ENCODE measurements at regions not wholly inside any gene's neighbourhood (a gene's known extent, or its start where the extent isn't known, plus 50 kb on each side); places are given as distances from the start of the nearest gene placed in this dataset.

DNA sequence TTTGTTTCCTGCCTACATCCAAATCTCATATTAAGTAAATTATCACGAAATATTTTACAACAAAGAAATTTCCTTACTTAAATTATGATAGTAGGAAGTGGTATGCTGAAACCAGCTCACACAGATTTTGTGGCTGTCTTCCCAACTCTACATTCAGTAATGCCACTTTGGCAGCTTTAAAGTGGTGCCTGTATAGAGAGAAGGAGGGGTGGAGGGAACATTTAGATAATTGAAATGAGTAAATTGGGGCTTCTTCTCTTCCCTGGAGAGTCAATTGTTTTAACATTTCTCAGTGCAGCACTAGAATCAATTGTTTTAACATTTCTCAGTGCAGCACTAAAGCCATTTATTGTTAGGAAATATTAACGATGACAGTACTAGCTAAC, 1323.1 kb downstream of the PCDH7 start:
- Histone ChIP-seq H3K27ac (ENCODE audit: low read depth, low read length, poor library complexity, severe bottlenecking) (no peak overlapping the region), H3K4me3 (ENCODE audit: low read depth, low read length, poor library complexity, severe bottlenecking) (no peak overlapping the region), H3K36me3 (ENCODE audit: insufficient read depth, low read length, poor library complexity, severe bottlenecking) (no peaks in the 10 kb centered on the region), H3K27me3 (replicated peaks; ENCODE audit: insufficient read depth, low read depth, low read length, poor library complexity) (no peaks in the 10 kb centered on the region), H3K4me1 (ENCODE audit: insufficient read depth, low read length, poor library complexity, severe bottlenecking) (no peaks in the 10 kb centered on the region), H3K9me3 (ENCODE audit: low read depth, low read length, poor library complexity, severe bottlenecking) (no peaks in the 10 kb centered on the region)
- ChIA-PET CTCF (no interaction called here), POLR2A (ENCODE audit: low non-redundant PET) (no interaction called here)
- no TSS peak for BruUV-seq (replicated peaks)
- no peak for TF ChIP-seq CTCF (conservative IDR thresholded peaks at IDR 0.05; ENCODE audit: low read depth, low read length)
- TF ChIP-seq EZH2 (IDR thresholded peaks at IDR 0.05; ENCODE audit: borderline replicate concordance, low read depth, low read length, poor library complexity, severe bottlenecking): no peak
- intact Hi-C loops (cut with micrococcal nuclease; ENCODE audit: unreplicated experiment): no loop called here
- DNase-seq (ENCODE audit: low spot score): no peak

GRCh38 chr4:32061916-32062315, 1341.7 kb downstream of the PCDH7 start:
- Histone ChIP-seq H3K27ac (ENCODE audit: low read depth, low read length, poor library complexity, severe bottlenecking) (no peak overlapping the region), H3K27me3 (replicated peaks; ENCODE audit: insufficient read depth, low read depth, low read length, poor library complexity) (no peaks in the 10 kb centered on the region), H3K9me3 (ENCODE audit: low read depth, low read length, poor library complexity, severe bottlenecking) (no peaks in the 10 kb centered on the region), H3K36me3 (ENCODE audit: insufficient read depth, low read length, poor library complexity, severe bottlenecking) (no peaks in the 10 kb centered on the region), H3K4me3 (ENCODE audit: low read depth, low read length, poor library complexity, severe bottlenecking) (no peak overlapping the region), H3K4me1 (ENCODE audit: insufficient read depth, low read length, poor library complexity, severe bottlenecking) (no peaks in the 10 kb centered on the region)
- no TSS peak for BruUV-seq (replicated peaks)
- CTCF ChIA-PET: no interaction called here
- intact Hi-C loops (cut with micrococcal nuclease; ENCODE audit: unreplicated experiment): no loop called here
- POLR2A ChIA-PET (ENCODE audit: low non-redundant PET): interaction anchor here (0.6 kb wide), 1 partner anchor 1075 kb away, joined by 3 read pairs; no protein-coding TSS in a partner anchor
- TF ChIP-seq EZH2 (IDR thresholded peaks at IDR 0.05; ENCODE audit: borderline replicate concordance, low read depth, low read length, poor library complexity, severe bottlenecking) (no peak), CTCF (conservative IDR thresholded peaks at IDR 0.05; ENCODE audit: low read depth, low read length) (no peak)
- no peak for DNase-seq (ENCODE audit: low spot score)

DNA sequence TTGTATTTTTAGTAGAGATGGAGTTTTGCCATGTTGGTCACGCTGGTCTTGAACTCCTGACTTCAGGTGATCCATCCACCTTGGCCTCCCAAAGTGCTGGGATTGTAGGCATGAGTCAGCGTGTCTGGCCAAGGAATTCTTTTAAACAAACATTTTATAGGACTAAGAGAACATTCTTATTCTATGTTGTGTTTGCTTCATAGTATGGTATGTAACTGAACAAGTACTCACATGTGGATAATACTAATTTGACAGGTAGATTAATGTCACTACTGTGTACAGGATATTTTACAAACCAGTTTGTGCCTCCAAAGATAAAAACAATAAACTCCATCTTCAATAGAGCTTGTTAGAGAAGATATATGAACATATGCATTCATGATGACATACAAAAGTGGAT, 1353.4 kb downstream of the PCDH7 start:
- TF ChIP-seq CTCF (conservative IDR thresholded peaks at IDR 0.05; ENCODE audit: low read depth, low read length) (no peak), EZH2 (IDR thresholded peaks at IDR 0.05; ENCODE audit: borderline replicate concordance, low read depth, low read length, poor library complexity, severe bottlenecking) (no peak)
- Histone ChIP-seq H3K36me3 (ENCODE audit: insufficient read depth, low read length, poor library complexity, severe bottlenecking) (no peaks in the 10 kb centered on the region), H3K27ac (ENCODE audit: low read depth, low read length, poor library complexity, severe bottlenecking) (no peak overlapping the region), H3K27me3 (replicated peaks; ENCODE audit: insufficient read depth, low read depth, low read length, poor library complexity) (no peaks in the 10 kb centered on the region), H3K9me3 (ENCODE audit: low read depth, low read length, poor library complexity, severe bottlenecking) (no peaks in the 10 kb centered on the region), H3K4me1 (ENCODE audit: insufficient read depth, low read length, poor library complexity, severe bottlenecking) (no peaks in the 10 kb centered on the region), H3K4me3 (ENCODE audit: low read depth, low read length, poor library complexity, severe bottlenecking) (no peak overlapping the region)
- POLR2A ChIA-PET (ENCODE audit: low non-redundant PET): no interaction called here
- no peak for DNase-seq (ENCODE audit: low spot score)
- intact Hi-C loops (cut with micrococcal nuclease; ENCODE audit: unreplicated experiment): no loop called here
- BruUV-seq (replicated peaks): no TSS peak
- CTCF ChIA-PET: no interaction called here
